GM12872 (cell line): ENCODE measurements at regions not wholly inside any gene's neighbourhood (a gene's known extent, or its start where the extent isn't known, plus 50 kb on each side); places are given as distances from the start of the nearest gene placed in this dataset.

Source experiments
- TF ChIP-seq, protein P1 (sequence below): IDR thresholded peaks from 3 replicates; pipeline ENCODE4 v1.5.1; 2011; ENCODE audit warnings: low read depth, mild to moderate bottlenecking, low read length, moderate library complexity; ENCODE audit not compliant: insufficient read depth

DNA sequence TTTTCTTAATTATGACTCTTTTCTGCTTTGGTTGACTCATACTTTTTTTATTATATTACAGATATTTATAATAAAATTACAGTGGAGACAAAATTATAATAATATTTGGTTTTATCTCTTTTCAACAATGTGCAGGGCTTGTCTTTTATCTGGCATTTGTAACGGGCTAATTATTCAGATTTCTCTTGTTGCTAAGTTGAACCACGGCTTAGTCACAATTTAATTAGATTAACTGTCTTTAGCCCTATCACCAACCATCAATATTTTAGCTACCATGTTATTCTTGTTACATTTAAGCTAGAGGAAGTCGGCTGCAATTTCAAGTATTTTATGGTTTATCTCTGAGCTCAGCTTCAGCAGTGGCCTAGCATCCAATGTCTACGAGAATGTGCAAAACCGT is 798.9 kb upstream of the CA10 start:
- TF ChIP-seq, protein P1, sequence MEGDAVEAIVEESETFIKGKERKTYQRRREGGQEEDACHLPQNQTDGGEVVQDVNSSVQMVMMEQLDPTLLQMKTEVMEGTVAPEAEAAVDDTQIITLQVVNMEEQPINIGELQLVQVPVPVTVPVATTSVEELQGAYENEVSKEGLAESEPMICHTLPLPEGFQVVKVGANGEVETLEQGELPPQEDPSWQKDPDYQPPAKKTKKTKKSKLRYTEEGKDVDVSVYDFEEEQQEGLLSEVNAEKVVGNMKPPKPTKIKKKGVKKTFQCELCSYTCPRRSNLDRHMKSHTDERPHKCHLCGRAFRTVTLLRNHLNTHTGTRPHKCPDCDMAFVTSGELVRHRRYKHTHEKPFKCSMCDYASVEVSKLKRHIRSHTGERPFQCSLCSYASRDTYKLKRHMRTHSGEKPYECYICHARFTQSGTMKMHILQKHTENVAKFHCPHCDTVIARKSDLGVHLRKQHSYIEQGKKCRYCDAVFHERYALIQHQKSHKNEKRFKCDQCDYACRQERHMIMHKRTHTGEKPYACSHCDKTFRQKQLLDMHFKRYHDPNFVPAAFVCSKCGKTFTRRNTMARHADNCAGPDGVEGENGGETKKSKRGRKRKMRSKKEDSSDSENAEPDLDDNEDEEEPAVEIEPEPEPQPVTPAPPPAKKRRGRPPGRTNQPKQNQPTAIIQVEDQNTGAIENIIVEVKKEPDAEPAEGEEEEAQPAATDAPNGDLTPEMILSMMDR = no peak

DNA sequence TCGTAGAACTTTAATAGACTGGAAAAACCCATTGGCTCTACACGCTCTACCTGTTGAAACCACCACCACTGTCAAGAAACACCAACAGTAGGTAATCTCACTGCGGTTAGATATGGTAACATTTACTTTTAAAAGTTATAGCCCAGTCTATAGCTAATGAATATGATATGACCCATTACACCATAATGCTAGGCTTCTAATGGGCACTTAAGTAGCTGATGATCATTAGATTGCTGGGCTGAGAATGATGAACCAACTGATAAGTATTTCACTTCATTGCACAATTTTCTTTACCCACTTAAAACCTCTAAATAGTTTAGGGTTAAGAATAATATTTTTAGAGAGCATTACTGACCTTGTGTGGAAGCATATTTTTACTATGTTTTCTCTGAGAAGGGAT is 788.9 kb upstream of the CA10 start:
- TF ChIP-seq, protein P1 = no peak

GRCh38 chr17:52938623-52939230 is 780.2 kb upstream of the CA10 start:
- TF ChIP-seq, protein P1 = no peak

- TF ChIP-seq, protein P1 = no peak
Measured at GRCh38 chr17:52930581-52930980, 772.1 kb upstream of the CA10 start.

DNA sequence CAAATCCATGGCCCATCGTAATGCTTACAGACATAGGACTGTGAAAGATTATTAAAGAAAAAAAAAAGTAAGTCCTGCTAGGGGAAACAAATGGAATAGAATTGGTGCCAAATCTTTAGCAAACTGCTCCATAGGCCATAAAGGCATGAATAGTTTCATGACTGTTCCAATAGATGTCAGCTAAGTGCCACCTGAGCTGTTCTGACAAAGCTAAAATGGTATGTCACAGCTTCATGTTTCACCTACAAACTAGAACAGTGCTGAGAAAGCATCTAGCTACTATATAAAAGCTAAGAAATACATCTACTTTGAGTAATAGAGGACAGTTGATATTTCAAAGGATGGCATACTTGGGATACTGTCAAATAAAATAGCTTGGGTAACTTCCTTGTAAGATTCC is 771.6 kb upstream of the CA10 start:
- TF ChIP-seq, protein P1 = no peak

- TF ChIP-seq, protein P1 = no peak
Measured at GRCh38 chr17:52923658-52924057, 765.1 kb upstream of the CA10 start.

DNA sequence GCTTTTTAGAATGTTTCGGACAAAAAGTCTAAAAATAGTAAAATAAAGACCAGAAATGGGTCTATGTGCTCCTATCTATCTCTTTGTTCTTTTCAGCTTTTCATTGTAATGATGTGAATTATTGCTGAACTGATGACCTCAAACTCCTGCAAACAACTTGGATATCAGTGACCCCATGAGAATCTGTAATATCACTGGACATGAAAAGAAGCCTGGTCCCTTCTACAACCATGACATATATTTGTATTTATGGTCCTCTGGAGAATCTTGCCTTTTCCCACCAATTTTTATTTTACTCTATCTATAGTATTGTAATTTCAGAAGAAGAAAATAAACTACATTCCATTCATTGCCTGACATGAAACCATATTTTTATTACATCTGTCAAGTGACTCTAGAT is 740.7 kb upstream of the CA10 start:
- TF ChIP-seq, protein P1 = no peak

DNA sequence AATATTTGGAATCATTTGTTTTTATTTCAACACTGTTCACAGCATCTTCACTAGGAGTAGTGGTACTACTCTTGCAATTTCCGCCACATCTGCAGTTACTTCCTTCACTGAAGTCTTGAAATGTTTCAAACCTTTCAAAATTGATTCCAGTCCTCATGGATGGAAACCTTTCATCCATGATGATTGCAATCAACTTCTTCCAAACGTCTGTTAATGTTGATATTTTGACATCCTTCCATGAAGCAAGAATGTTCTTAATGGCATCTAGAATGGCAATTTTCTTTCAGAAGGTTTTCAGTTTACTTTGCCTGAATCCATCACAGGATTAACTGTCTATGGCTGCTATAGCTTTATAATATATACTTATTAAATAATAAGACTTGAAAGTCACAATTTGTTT is 736.8 kb upstream of the CA10 start:
- TF ChIP-seq, protein P1 = no peak
